CD14-positive monocyte (primary cell): ENCODE measurements at regions not wholly inside any gene's neighbourhood (a gene's known extent, or its start where the extent isn't known, plus 50 kb on each side); places are given as distances from the start of the nearest gene placed in this dataset.

Source experiments
- DNase-seq, 3 donors: peaks; one replicate each; pipeline ENCODE4 v3.0.0-alpha.2; 2011 to 2022
- H2AFZ ChIP-seq: 2 replicates; pipeline ENCODE4 v1.6.0; 2012; ENCODE audit warnings: mild to moderate bottlenecking, low read depth, low read length, inconsistent platforms; ENCODE audit not compliant: insufficient read depth, poor library complexity, severe bottlenecking
- H3K27ac ChIP-seq, 2 donors: 1 replicate in 1 of 2; 2 replicates in 1 of 2; pipeline ENCODE4 v1.5.1; 2012 to 2013; ENCODE audit warnings: low read length in 2 of 2, control low read depth in 1 of 2, inconsistent platforms in 1 of 2, low read depth in 1 of 2, mild to moderate bottlenecking in 1 of 2
- H3K27me3 ChIP-seq, 2 donors: one replicate each; pipeline versions ENCODE4 v1.6.0 to v1.6.1; 2011 to 2013; ENCODE audit warnings: low read length in 2 of 2; ENCODE audit not compliant: control insufficient read depth in 2 of 2, insufficient read depth in 2 of 2
- H3K36me3 ChIP-seq, 2 donors: replicated peaks in 1 of 2; 1 replicate in 1 of 2; 2 replicates in 1 of 2; pipeline versions ENCODE4 v1.5.1 to v1.6.1; 2012 to 2013; ENCODE audit warnings: low read length in 2 of 2, control low read depth in 1 of 2, inconsistent platforms in 1 of 2, mild to moderate bottlenecking in 1 of 2; ENCODE audit not compliant: insufficient read depth in 2 of 2, control insufficient read depth in 1 of 2
- H3K4me1 ChIP-seq, 2 donors: 1 replicate in 1 of 2; 2 replicates in 1 of 2; pipeline versions ENCODE4 v1.5.1 to v1.6.1; 2012 to 2013; ENCODE audit warnings: low read length in 2 of 2, control low read depth in 1 of 2, inconsistent platforms in 1 of 2, mild to moderate bottlenecking in 1 of 2, moderate library complexity in 1 of 2; ENCODE audit not compliant: insufficient read depth in 2 of 2, control insufficient read depth in 1 of 2
- H3K4me2 ChIP-seq: replicated peaks from 2 replicates; pipeline ENCODE3; 2012; ENCODE audit warnings: low read length, moderate library complexity, mild to moderate bottlenecking; ENCODE audit not compliant: poor library complexity, severe bottlenecking; ENCODE audit errors: extremely low read depth
- H3K4me3 ChIP-seq, 3 experiments: fragments of 200-600 bp in 1 of 3; sonication (generic) in 1 of 3; replicated peaks in 1 of 3; 1 replicate in 2 of 3; 2 replicates in 1 of 3; pipeline ENCODE4 v1.5.1; 2011 to 2013; ENCODE audit warnings: low read length in 3 of 3, mild to moderate bottlenecking in 3 of 3, control low read depth in 2 of 3, low read depth in 2 of 3, inconsistent platforms in 1 of 3, moderate library complexity in 1 of 3
- H3K79me2 ChIP-seq: 2 replicates; pipeline ENCODE4 v1.6.0; 2012; ENCODE audit warnings: mild to moderate bottlenecking, control low read depth, inconsistent platforms, low read length, moderate library complexity; ENCODE audit not compliant: insufficient read depth
- H3K9ac ChIP-seq: 2 replicates; pipeline ENCODE4 v1.6.0; 2017; ENCODE audit warnings: low read length, mild to moderate bottlenecking; ENCODE audit not compliant: insufficient read depth, poor library complexity, severe bottlenecking
- H3K9me3 ChIP-seq, 2 donors: replicated peaks in 1 of 2; 1 replicate in 1 of 2; 2 replicates in 1 of 2; pipeline versions ENCODE4 v1.5.1 to v1.6.1; 2012 to 2013; ENCODE audit warnings: low read length in 2 of 2, control low read depth in 1 of 2; ENCODE audit not compliant: control insufficient read depth in 1 of 2, insufficient read depth in 1 of 2
- H4K20me1 ChIP-seq: 2 replicates; pipeline ENCODE4 v1.6.0; 2012; ENCODE audit warnings: mild to moderate bottlenecking, low read length, control low read depth, moderate library complexity; ENCODE audit not compliant: insufficient read depth
- H3K27ac Mint-ChIP-seq, 7 donors: one replicate each; pipeline ENCODE4 v1.8.0; 2020; ENCODE audit warnings: mild to moderate bottlenecking in 7 of 7, mixed read lengths in 7 of 7, moderate library complexity in 6 of 7, inconsistent platforms in 2 of 7
- H3K27me3 Mint-ChIP-seq, 3 donors: one replicate each; pipeline ENCODE4 v1.8.0; 2021 to 2022; ENCODE audit warnings: low read depth in 3 of 3, mild to moderate bottlenecking in 3 of 3, mixed read lengths in 3 of 3, moderate library complexity in 3 of 3, inconsistent platforms in 1 of 3
- H3K36me3 Mint-ChIP-seq, 2 donors: one replicate each; pipeline ENCODE4 v1.8.0; 2020; ENCODE audit warnings: mixed read lengths in 2 of 2, inconsistent platforms in 1 of 2, mild to moderate bottlenecking in 1 of 2
- H3K4me1 Mint-ChIP-seq: one replicate; pipeline ENCODE4 v1.8.0; 2020; ENCODE audit warnings: mild to moderate bottlenecking, mixed read lengths
- H3K4me3 Mint-ChIP-seq, 2 donors: one replicate each; pipeline ENCODE4 v1.8.0; 2020; ENCODE audit warnings: mild to moderate bottlenecking in 2 of 2, mixed read lengths in 2 of 2, moderate library complexity in 1 of 2
- H3K9me3 Mint-ChIP-seq, 7 donors: one replicate each; pipeline ENCODE4 v1.8.0; 2020 to 2022; ENCODE audit warnings: mixed read lengths in 7 of 7, mild to moderate bottlenecking in 6 of 7, moderate library complexity in 6 of 7, inconsistent platforms in 2 of 7
- CTCF ChIP-seq: fragments of 200-600 bp; IDR thresholded peaks from one replicate; pipeline ENCODE4 v1.8.0; 2022; ENCODE audit warnings: antibody characterized with exemption, mild to moderate bottlenecking
- WGBS: methylation state at CpG from one replicate; pipeline ENCODE4 v1.1.5; 2013; ENCODE audit warnings: missing lambda C conversion rate; ENCODE audit not compliant: insufficient coverage; 5-methylcytosine and 5-hydroxymethylcytosine counted together
- intact Hi-C, 2 donors: fragments of 100-400 bp; cut with micrococcal nuclease; formaldehyde crosslinking; loops; one replicate each; pipeline versions ENCODE4 v1.15.0 to v1.15.1; 2023

GRCh38 chr22:48185071-48186055 is 1422.9 kb downstream of the TBC1D22A start:
- 74% methylated on average over 18 of the region's 20 CpGs for WGBS
- H2AFZ ChIP-seq = no peak overlapping the region
- Mint-ChIP-seq H3K36me3 (no peaks in the 10 kb centered on the region), H3K4me3 (no peak overlapping the region), H3K27me3 (peaks cover 0 to 3% (median 2%) of the 10 kb centered on the region in 3 donors), H3K9me3 (peaks cover 0 to 8% (median 5%) of the 10 kb centered on the region in 7 donors), H3K27ac (no peak overlapping the region), H3K4me1 (no peaks in the 10 kb centered on the region)
- no peak for DNase-seq
- H3K4me2 ChIP-seq = no peak overlapping the region
- H3K9ac ChIP-seq = no peak overlapping the region
- H3K27ac ChIP-seq = no peak overlapping the region
- H3K79me2 ChIP-seq = no peaks in the 10 kb centered on the region
- H3K27me3 ChIP-seq = no peaks in the 10 kb centered on the region
- no peaks in the 10 kb centered on the region for H4K20me1 ChIP-seq
- H3K9me3 ChIP-seq = no peaks in the 10 kb centered on the region
- H3K4me1 ChIP-seq = no peaks in the 10 kb centered on the region
- intact Hi-C loops = no loop called here
- H3K36me3 ChIP-seq = no peaks in the 10 kb centered on the region
- H3K4me3 ChIP-seq = no peak overlapping the region
- TF ChIP-seq CTCF = no peak

GRCh38 chr22:48182846-48183805 is 1420.7 kb downstream of the TBC1D22A start:
- Mint-ChIP-seq H3K4me3 (no peak overlapping the region), H3K36me3 (no peaks in the 10 kb centered on the region), H3K27ac (no peak overlapping the region), H3K9me3 (peaks cover 0 to 2% (median 0%) of the 10 kb centered on the region in 7 donors), H3K4me1 (no peaks in the 10 kb centered on the region), H3K27me3 (peaks cover 0 to 3% (median 2%) of the 10 kb centered on the region in 3 donors)
- Histone ChIP-seq H3K79me2 (no peaks in the 10 kb centered on the region), H3K4me1 (no peaks in the 10 kb centered on the region), H3K27ac (no peak overlapping the region), H3K27me3 (no peaks in the 10 kb centered on the region), H4K20me1 (no peaks in the 10 kb centered on the region), H3K9me3 (no peaks in the 10 kb centered on the region), H3K36me3 (no peaks in the 10 kb centered on the region), H3K9ac (no peak overlapping the region), H3K4me3 (no peak overlapping the region), H3K4me2 (no peak overlapping the region), H2AFZ (no peak overlapping the region)
- no peak for TF ChIP-seq CTCF
- DNase-seq = no peak
- intact Hi-C loops = no loop called here
- 88% methylated on average over 23 of the region's 25 CpGs for WGBS
